ENCODE measurements at regions not wholly inside any gene's neighbourhood (a gene's known extent, or its start where the extent isn't known, plus 50 kb on each side); places are given as distances from the start of the nearest gene placed in this dataset.

- TF ChIP-seq TAF1 (IDR thresholded peaks at IDR 0.05; ENCODE audit: borderline replicate concordance, low read depth, low read length) = no peak
- no peak for TF ChIP-seq POLR2AphosphoS5 (IDR thresholded peaks at IDR 0.05; ENCODE audit: low read depth, low read length)
- TF ChIP-seq CTCF (IDR thresholded peaks at IDR 0.05) = no peak
- TF ChIP-seq NFIC (IDR thresholded peaks at IDR 0.05; ENCODE audit: borderline replicate concordance) = no peak
- TF ChIP-seq ZBTB33 (IDR thresholded peaks at IDR 0.05; ENCODE audit: borderline replicate concordance, low read depth) = no peak
- no peak for TF ChIP-seq JUND (IDR thresholded peaks at IDR 0.05)
- TF ChIP-seq YY1 (IDR thresholded peaks at IDR 0.05; ENCODE audit: low read depth) = no peak
These were observed 158.2 kb upstream of the RUNX1 start for GRCh38 chr21:35207322-35207721.

All from SK-N-SH (cell line).